ENCODE measurements at regions not wholly inside any gene's neighbourhood (a gene's known extent, or its start where the extent isn't known, plus 50 kb on each side); places are given as distances from the start of the nearest gene placed in this dataset.

DNA sequence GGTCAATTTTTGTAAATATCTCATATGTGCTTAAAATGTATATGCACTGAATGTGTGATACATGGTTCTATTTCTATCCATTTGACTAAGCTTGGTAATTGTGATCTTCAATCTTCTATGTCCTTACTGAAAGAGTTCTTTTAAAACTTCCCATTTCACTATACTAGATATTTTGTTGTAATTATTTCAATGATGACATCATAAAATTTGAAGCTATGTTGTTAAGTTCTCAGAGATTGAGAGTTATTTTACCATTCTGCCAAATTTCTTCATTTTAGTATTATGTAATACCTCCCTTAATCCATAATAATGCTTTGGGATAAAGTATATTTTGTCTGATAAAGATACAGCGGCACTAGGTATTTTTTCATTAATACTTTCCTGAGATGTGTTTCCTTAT is 1307.3 kb downstream of the RPA4 start:
- FAIRE-seq (no peak), DNase-seq (ENCODE audit: low read depth, low spot score) (no peak)
- H2AFZ ChIP-seq (ENCODE audit: low read depth, low read length), result no peak overlapping the region
- no peak for TF ChIP-seq JUN (IDR thresholded peaks at IDR 0.05; ENCODE audit: borderline replicate concordance, insufficient read depth, insufficient read length, low read depth)
- no peak for TF ChIP-seq MYC (IDR thresholded peaks at IDR 0.05; ENCODE audit: low read depth, low read length)
- no peak for TF ChIP-seq EZH2 (IDR thresholded peaks at IDR 0.05; ENCODE audit: borderline replicate concordance, low read depth, low read length, severe bottlenecking)
- no peaks in the 10 kb centered on the region for H3K9me1 ChIP-seq (replicated peaks; ENCODE audit: control insufficient read depth, extremely low read depth, insufficient read depth, low read length)
- ChIA-PET POLR2A (no interaction called here), CTCF (no interaction called here)
- H3K27me3 ChIP-seq (ENCODE audit: control insufficient read depth in 2 of 2, insufficient read depth in 2 of 2, low read length in 2 of 2), result no peaks in the 10 kb centered on the region
- H3K9me3 ChIP-seq (replicated peaks; ENCODE audit: control insufficient read depth, insufficient read depth, low read length), result no peaks in the 10 kb centered on the region
- no peaks in the 10 kb centered on the region for H3K36me3 ChIP-seq (ENCODE audit: control insufficient read depth in 2 of 2, extremely low read depth in 1 of 2, insufficient read depth in 2 of 2, low read length in 2 of 2)
- no TSS peak for BruUV-seq (replicated peaks)
- no peaks in the 10 kb centered on the region for H3K4me1 ChIP-seq (ENCODE audit: control insufficient read depth, extremely low read depth, insufficient read depth, low read length)
- dilution Hi-C loops (cut with MboI; ENCODE audit: extremely low pct_ligation_motif_present, low sequenced_read_pairs), result no loop called here
- no peaks in the 10 kb centered on the region for H4K20me1 ChIP-seq (replicated peaks; ENCODE audit: control insufficient read depth, extremely low read depth, insufficient read depth, low read length)
- no peak overlapping the region for H3K4me2 ChIP-seq (ENCODE audit: insufficient read depth, low read length)
- no peaks in the 10 kb centered on the region for H3K79me2 ChIP-seq (ENCODE audit: control insufficient read depth, insufficient read depth, low read length)
- intact Hi-C loops (cut with micrococcal nuclease), result no loop called here
- no peak overlapping the region for H3K9ac ChIP-seq (replicated peaks; ENCODE audit: extremely low read depth, insufficient read depth, low read length)
- H3K4me3 ChIP-seq (replicated peaks in 1 of 3; ENCODE audit: insufficient read depth in 1 of 3, low read depth in 1 of 3, low read length in 3 of 3), result no peak overlapping the region
- no peak overlapping the region for H3K27ac ChIP-seq (ENCODE audit: insufficient read depth, low read depth, low read length)

DNA sequence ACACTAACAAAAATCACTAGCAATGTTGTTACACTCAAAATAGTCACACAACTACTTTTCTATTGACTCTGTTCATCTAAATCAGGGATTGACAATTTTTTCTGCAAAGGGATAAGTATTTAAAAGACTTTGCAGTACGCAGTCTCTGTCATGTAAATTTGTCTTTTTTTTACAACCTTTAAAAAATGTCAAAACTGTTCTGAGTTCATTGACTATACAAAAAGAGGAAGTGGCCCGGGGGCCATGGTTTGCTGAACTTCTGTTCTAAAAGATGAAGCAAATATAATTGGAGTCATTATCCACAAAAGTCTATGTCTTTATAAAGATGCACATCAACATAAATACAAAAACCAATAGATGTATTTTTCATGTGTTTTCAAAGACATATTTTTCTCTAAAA is 1310.3 kb downstream of the RPA4 start:
- POLR2A ChIA-PET, result no interaction called here

More for the DNA sequence above, 1310.3 kb downstream of the RPA4 start:
- CTCF ChIA-PET, result no interaction called here
- intact Hi-C loops (cut with micrococcal nuclease), result no loop called here
- DNase-seq (ENCODE audit: low read depth, low spot score), result no peak
- H3K36me3 ChIP-seq (ENCODE audit: control insufficient read depth in 2 of 2, extremely low read depth in 1 of 2, insufficient read depth in 2 of 2, low read length in 2 of 2), result no peaks in the 10 kb centered on the region
- no peak for FAIRE-seq
- H3K27me3 ChIP-seq (ENCODE audit: control insufficient read depth in 2 of 2, insufficient read depth in 2 of 2, low read length in 2 of 2), result no peaks in the 10 kb centered on the region
- no peaks in the 10 kb centered on the region for H3K4me1 ChIP-seq (ENCODE audit: control insufficient read depth, extremely low read depth, insufficient read depth, low read length)
- BruUV-seq (replicated peaks), result no TSS peak
- H2AFZ ChIP-seq (ENCODE audit: low read depth, low read length), result no peak overlapping the region
- H3K79me2 ChIP-seq (ENCODE audit: control insufficient read depth, insufficient read depth, low read length), result no peaks in the 10 kb centered on the region
- no peaks in the 10 kb centered on the region for H3K9me1 ChIP-seq (replicated peaks; ENCODE audit: control insufficient read depth, extremely low read depth, insufficient read depth, low read length)
- no peaks in the 10 kb centered on the region for H4K20me1 ChIP-seq (replicated peaks; ENCODE audit: control insufficient read depth, extremely low read depth, insufficient read depth, low read length)
- TF ChIP-seq FOS (IDR thresholded peaks at IDR 0.05; ENCODE audit: borderline replicate concordance, insufficient read depth, low read length) (no peak), GATA2 (IDR thresholded peaks at IDR 0.05; ENCODE audit: insufficient read depth, insufficient read length, low read depth, low read length) (no peak), MYC (IDR thresholded peaks at IDR 0.05; ENCODE audit: low read depth, low read length) (no peak), POLR2A (IDR thresholded peaks at IDR 0.05; ENCODE audit: low read depth, low read length) (no peak), JUN (IDR thresholded peaks at IDR 0.05; ENCODE audit: borderline replicate concordance, insufficient read depth, insufficient read length, low read depth) (no peak), EZH2 (IDR thresholded peaks at IDR 0.05; ENCODE audit: borderline replicate concordance, low read depth, low read length, severe bottlenecking) (no peak), POLR2AphosphoS5 (IDR thresholded peaks at IDR 0.05; ENCODE audit: insufficient read depth, low read depth, low read length) (no peak)
- TF ChIP-seq, protein P1, sequence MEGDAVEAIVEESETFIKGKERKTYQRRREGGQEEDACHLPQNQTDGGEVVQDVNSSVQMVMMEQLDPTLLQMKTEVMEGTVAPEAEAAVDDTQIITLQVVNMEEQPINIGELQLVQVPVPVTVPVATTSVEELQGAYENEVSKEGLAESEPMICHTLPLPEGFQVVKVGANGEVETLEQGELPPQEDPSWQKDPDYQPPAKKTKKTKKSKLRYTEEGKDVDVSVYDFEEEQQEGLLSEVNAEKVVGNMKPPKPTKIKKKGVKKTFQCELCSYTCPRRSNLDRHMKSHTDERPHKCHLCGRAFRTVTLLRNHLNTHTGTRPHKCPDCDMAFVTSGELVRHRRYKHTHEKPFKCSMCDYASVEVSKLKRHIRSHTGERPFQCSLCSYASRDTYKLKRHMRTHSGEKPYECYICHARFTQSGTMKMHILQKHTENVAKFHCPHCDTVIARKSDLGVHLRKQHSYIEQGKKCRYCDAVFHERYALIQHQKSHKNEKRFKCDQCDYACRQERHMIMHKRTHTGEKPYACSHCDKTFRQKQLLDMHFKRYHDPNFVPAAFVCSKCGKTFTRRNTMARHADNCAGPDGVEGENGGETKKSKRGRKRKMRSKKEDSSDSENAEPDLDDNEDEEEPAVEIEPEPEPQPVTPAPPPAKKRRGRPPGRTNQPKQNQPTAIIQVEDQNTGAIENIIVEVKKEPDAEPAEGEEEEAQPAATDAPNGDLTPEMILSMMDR (IDR thresholded peaks at IDR 0.05; ENCODE audit: extremely low read depth in 1 of 2, insufficient read depth in 1 of 2, low read depth in 1 of 2, low read length in 2 of 2), result no peak
- TF ChIP-seq, protein P2, sequence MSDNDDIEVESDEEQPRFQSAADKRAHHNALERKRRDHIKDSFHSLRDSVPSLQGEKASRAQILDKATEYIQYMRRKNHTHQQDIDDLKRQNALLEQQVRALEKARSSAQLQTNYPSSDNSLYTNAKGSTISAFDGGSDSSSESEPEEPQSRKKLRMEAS (IDR thresholded peaks at IDR 0.05; ENCODE audit: insufficient read depth, insufficient read length), result no peak
- H3K9me3 ChIP-seq (replicated peaks; ENCODE audit: control insufficient read depth, insufficient read depth, low read length), result no peaks in the 10 kb centered on the region
- H3K4me2 ChIP-seq (ENCODE audit: insufficient read depth, low read length), result no peak overlapping the region
- no peak overlapping the region for H3K9ac ChIP-seq (replicated peaks; ENCODE audit: extremely low read depth, insufficient read depth, low read length)
- no peak overlapping the region for H3K4me3 ChIP-seq (replicated peaks in 1 of 3; ENCODE audit: insufficient read depth in 1 of 3, low read depth in 1 of 3, low read length in 3 of 3)
- no peak overlapping the region for H3K27ac ChIP-seq (ENCODE audit: insufficient read depth, low read depth, low read length)
- dilution Hi-C loops (cut with MboI; ENCODE audit: extremely low pct_ligation_motif_present, low sequenced_read_pairs), result no loop called here
